ENCODE measurements at regions not wholly inside any gene's neighbourhood (a gene's known extent, or its start where the extent isn't known, plus 50 kb on each side); places are given as distances from the start of the nearest gene placed in this dataset.

DNA sequence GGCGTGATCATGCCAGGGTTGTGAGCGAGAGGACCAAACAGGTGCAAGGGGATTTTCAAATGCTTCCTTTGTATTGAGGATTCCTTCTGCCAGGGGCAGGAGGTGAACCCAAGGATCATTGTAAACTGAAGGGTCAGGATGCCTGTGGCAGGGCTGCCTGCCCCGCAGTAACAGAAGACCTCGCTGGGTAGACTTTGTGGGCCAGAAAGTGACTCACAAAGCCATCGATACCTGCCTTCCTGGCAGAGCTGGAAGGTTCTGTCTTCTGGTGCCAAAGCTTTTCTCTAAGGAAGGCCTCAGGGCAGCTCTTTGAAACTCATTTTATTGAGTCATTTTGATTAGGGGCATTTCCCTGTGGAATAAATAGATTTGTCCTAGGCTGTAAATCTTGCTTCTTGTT is 223.4 kb downstream of the ICE1 start:
- H3K4me3 ChIP-seq (ENCODE audit: low read length) = no peak overlapping the region
- peaks cover 4% of the 10 kb centered on the region for H3K4me1 ChIP-seq (ENCODE audit: control insufficient read depth, low read depth, low read length)
- H3K9me3 ChIP-seq (ENCODE audit: control insufficient read depth, low read depth, low read length) = no peaks in the 10 kb centered on the region
- H3K27ac ChIP-seq (ENCODE audit: low read length) = no peak overlapping the region
- H3K36me3 ChIP-seq (ENCODE audit: control insufficient read depth, low read depth, low read length) = no peaks in the 10 kb centered on the region
- no peak overlapping the region for H3K9ac ChIP-seq (ENCODE audit: low read length)
- no peaks in the 10 kb centered on the region for H3K27me3 ChIP-seq (ENCODE audit: control insufficient read depth, insufficient read depth, low read length)

DNA sequence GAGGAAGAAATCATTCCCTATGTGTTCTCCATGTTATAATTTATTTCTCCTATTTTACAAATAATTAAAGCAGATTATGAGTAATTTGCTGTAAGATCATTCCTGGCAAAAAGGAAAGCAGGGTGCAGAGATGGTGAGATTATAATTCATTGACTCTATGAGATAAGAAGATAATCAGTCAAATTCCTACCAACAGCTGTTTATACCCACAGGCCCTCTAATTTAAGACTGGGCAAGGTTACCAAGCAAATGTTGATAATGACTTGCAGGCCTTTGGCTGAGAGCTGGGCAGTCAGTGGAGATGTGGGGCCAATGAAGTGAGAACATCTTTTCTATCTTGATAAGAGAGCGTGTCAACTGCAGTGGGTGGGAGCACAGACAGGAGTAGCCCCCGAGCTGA is 222.7 kb downstream of the ICE1 start:
- H3K27me3 ChIP-seq (ENCODE audit: control insufficient read depth, insufficient read depth, low read length) = no peaks in the 10 kb centered on the region
- no peak overlapping the region for H3K27ac ChIP-seq (ENCODE audit: low read length)
- no peaks in the 10 kb centered on the region for H3K36me3 ChIP-seq (ENCODE audit: control insufficient read depth, low read depth, low read length)
- no peak overlapping the region for H3K9ac ChIP-seq (ENCODE audit: low read length)
- no peaks in the 10 kb centered on the region for H3K9me3 ChIP-seq (ENCODE audit: control insufficient read depth, low read depth, low read length)
- H3K4me1 ChIP-seq (ENCODE audit: control insufficient read depth, low read depth, low read length) = peaks cover 4% of the 10 kb centered on the region
- H3K4me3 ChIP-seq (ENCODE audit: low read length) = no peak overlapping the region

DNA sequence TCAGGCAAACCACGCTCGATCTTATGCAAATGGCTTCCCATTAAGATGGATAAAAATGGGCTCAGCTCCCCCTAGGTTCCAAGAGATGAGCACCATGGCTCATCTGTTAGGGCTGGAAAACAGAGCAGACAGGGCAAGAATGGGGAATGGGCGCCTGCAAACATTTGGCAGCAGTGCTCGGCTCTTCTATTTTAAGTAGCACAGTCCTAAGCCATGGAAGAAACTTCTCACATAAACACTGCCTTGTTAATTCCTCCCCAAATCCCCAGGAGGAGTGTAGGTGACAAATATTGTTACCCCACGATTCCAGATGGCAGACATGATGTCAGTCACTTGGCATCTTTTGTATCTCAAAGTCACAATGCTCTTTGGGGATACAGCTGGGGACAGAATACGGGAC is 221.8 kb downstream of the ICE1 start:
- no peaks in the 10 kb centered on the region for H3K36me3 ChIP-seq (ENCODE audit: control insufficient read depth, low read depth, low read length)
- H3K27ac ChIP-seq (ENCODE audit: low read length) = no peak overlapping the region
- H3K9me3 ChIP-seq (ENCODE audit: control insufficient read depth, low read depth, low read length) = no peaks in the 10 kb centered on the region
- H3K27me3 ChIP-seq (ENCODE audit: control insufficient read depth, insufficient read depth, low read length) = no peaks in the 10 kb centered on the region
- no peak overlapping the region for H3K4me3 ChIP-seq (ENCODE audit: low read length)
- no peak overlapping the region for H3K9ac ChIP-seq (ENCODE audit: low read length)
- H3K4me1 ChIP-seq (ENCODE audit: control insufficient read depth, low read depth, low read length) = peaks cover 4% of the 10 kb centered on the region

DNA sequence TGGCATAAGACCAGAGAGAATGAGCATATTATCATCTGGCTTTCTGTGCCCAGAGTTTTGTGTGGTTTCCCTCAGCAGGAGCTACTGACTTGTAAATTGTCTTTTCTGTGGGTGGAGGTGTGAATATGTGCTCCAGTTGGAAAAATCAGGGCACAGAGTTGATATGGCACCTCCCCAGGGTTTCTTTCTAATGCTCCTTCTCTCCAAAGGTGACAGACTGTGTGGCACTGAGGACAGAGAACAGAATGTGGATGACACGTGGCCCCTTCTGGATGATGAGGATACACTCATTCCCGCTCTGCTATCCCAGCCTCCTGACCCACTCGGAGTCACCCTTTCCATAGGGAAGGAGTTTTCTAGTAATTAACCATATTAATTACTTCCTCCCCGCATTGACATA is 221.0 kb downstream of the ICE1 start:
- no peaks in the 10 kb centered on the region for H3K36me3 ChIP-seq (ENCODE audit: control insufficient read depth, low read depth, low read length)
- no peak overlapping the region for H3K27ac ChIP-seq (ENCODE audit: low read length)
- H3K4me3 ChIP-seq (ENCODE audit: low read length) = no peak overlapping the region
- no peaks in the 10 kb centered on the region for H3K9me3 ChIP-seq (ENCODE audit: control insufficient read depth, low read depth, low read length)
- H3K27me3 ChIP-seq (ENCODE audit: control insufficient read depth, insufficient read depth, low read length) = no peaks in the 10 kb centered on the region
- H3K4me1 ChIP-seq (ENCODE audit: control insufficient read depth, low read depth, low read length) = peaks cover 4% of the 10 kb centered on the region
- no peak overlapping the region for H3K9ac ChIP-seq (ENCODE audit: low read length)

DNA sequence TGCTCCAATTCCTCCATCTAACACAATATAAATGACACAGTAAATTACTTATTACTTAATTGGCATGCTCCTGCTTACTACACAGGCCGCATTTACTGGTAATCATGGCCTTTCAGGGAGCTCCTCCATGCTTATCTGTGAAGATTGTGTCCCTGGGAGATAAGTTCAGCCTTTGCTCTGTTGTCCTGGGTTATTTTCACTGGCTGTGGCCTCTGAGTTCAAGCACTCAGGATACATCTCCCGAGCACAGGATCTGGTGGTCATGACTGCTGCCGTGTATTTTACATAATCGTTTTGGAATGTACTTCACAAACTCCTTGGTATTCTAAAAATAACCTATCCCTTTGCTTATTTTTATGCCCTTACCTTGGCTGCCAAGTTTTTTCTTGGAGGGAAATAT is 215.7 kb downstream of the ICE1 start:
- Histone ChIP-seq H3K4me1 (ENCODE audit: control insufficient read depth, low read depth, low read length) (no peaks in the 10 kb centered on the region), H3K9ac (ENCODE audit: low read length) (no peak overlapping the region), H3K27me3 (ENCODE audit: control insufficient read depth, insufficient read depth, low read length) (no peaks in the 10 kb centered on the region), H3K4me3 (ENCODE audit: low read length) (no peak overlapping the region), H3K27ac (ENCODE audit: low read length) (no peak overlapping the region), H3K36me3 (ENCODE audit: control insufficient read depth, low read depth, low read length) (no peaks in the 10 kb centered on the region), H3K9me3 (ENCODE audit: control insufficient read depth, low read depth, low read length) (no peaks in the 10 kb centered on the region)

DNA sequence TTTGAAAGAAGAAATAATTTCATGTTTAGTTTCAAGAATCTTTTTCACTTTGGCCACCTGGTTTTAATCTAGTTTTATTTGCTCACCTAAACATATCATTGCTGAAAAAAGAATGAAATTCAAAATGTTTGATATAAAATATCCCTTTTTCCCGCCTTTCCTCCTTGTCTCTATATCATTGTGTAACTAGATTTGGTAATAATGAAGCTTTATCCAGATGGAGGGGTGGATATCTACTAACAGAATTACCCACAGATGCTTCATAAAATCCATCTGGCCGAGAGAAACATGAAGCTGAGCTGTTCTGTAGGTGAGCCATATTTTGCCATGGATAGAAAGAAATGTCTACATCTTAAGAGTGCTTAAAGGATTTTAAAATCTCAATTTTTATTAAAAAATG is 214.7 kb downstream of the ICE1 start:
- Histone ChIP-seq H3K4me1 (ENCODE audit: control insufficient read depth, low read depth, low read length) (no peaks in the 10 kb centered on the region), H3K9me3 (ENCODE audit: control insufficient read depth, low read depth, low read length) (no peaks in the 10 kb centered on the region), H3K36me3 (ENCODE audit: control insufficient read depth, low read depth, low read length) (no peaks in the 10 kb centered on the region), H3K9ac (ENCODE audit: low read length) (no peak overlapping the region), H3K27ac (ENCODE audit: low read length) (no peak overlapping the region), H3K27me3 (ENCODE audit: control insufficient read depth, insufficient read depth, low read length) (no peaks in the 10 kb centered on the region), H3K4me3 (ENCODE audit: low read length) (no peak overlapping the region)

DNA sequence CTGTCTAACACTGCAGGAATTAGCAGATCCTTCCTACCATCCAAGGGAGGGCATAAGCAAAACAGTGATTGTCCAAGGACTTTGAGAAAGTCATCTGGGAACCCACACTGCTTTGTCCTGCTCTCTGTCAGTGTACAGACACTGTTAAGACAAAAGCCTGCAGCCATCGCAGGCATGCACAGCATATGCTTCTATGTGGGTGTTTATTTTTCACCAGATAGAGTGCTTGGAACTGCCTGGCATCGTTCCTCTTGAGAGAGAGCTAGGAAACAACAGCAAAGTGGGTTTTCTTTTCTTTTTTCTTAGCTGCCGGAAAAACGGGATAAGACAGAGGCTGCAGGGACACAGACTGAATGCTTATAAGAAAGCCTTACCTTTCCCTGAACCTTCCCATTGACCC is 212.3 kb downstream of the ICE1 start:
- H3K27ac ChIP-seq (ENCODE audit: low read length) = no peak overlapping the region
- no peak overlapping the region for H3K4me3 ChIP-seq (ENCODE audit: low read length)
- H3K9me3 ChIP-seq (ENCODE audit: control insufficient read depth, low read depth, low read length) = no peaks in the 10 kb centered on the region
- no peak overlapping the region for H3K9ac ChIP-seq (ENCODE audit: low read length)
- H3K27me3 ChIP-seq (ENCODE audit: control insufficient read depth, insufficient read depth, low read length) = no peaks in the 10 kb centered on the region
- H3K4me1 ChIP-seq (ENCODE audit: control insufficient read depth, low read depth, low read length) = no peaks in the 10 kb centered on the region
- no peaks in the 10 kb centered on the region for H3K36me3 ChIP-seq (ENCODE audit: control insufficient read depth, low read depth, low read length)

DNA sequence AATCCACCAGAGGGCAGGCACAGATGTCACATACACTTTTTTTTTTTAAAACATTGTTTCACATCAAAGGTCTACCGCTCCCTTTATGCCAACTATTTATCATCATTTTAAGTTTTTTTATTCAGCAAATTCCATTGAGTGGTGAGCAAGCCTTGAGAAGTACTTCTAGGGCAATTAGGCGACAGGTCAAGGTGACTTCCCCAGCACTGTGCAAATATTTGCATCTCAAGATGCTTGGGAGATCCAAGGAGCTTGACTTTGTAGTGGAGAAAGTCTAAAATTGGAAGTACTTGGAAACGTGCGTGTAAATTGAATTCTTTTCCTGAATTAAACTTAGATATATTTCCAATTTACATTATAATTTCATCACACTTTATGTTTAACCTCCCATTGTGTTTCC is 211.1 kb downstream of the ICE1 start:
- no peak overlapping the region for H3K4me3 ChIP-seq (ENCODE audit: low read length)

DNA sequence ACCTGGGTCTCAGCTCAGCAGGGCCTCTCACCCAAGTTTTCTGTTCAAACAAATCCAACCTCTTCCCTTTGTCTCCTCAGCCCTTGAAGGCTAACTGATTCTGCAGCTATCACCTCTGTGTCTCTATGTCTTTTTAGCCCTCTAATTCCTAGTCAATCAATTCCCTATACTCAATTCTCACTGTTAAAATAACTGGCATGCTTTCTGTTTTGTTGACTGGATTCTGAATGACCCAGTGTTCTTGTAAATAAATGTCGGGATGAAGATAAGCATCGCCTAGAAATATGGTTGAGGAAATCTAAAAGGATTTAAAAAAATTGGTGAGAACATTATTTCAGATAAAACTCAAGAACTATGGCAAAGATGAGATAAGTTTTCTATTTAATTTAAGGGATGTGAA is 210.2 kb downstream of the ICE1 start:
- Histone ChIP-seq H3K4me3 (ENCODE audit: low read length) (no peak overlapping the region), H3K9ac (ENCODE audit: low read length) (no peak overlapping the region), H3K27me3 (ENCODE audit: control insufficient read depth, insufficient read depth, low read length) (no peaks in the 10 kb centered on the region), H3K36me3 (ENCODE audit: control insufficient read depth, low read depth, low read length) (no peaks in the 10 kb centered on the region), H3K9me3 (ENCODE audit: control insufficient read depth, low read depth, low read length) (no peaks in the 10 kb centered on the region), H3K4me1 (ENCODE audit: control insufficient read depth, low read depth, low read length) (no peaks in the 10 kb centered on the region), H3K27ac (ENCODE audit: low read length) (no peak overlapping the region)

More for the DNA sequence above, 211.1 kb downstream of the ICE1 start:
- H3K36me3 ChIP-seq (ENCODE audit: control insufficient read depth, low read depth, low read length) = no peaks in the 10 kb centered on the region
- no peak overlapping the region for H3K9ac ChIP-seq (ENCODE audit: low read length)
- H3K27me3 ChIP-seq (ENCODE audit: control insufficient read depth, insufficient read depth, low read length) = no peaks in the 10 kb centered on the region
- H3K27ac ChIP-seq (ENCODE audit: low read length) = no peak overlapping the region
- no peaks in the 10 kb centered on the region for H3K9me3 ChIP-seq (ENCODE audit: control insufficient read depth, low read depth, low read length)
- no peaks in the 10 kb centered on the region for H3K4me1 ChIP-seq (ENCODE audit: control insufficient read depth, low read depth, low read length)

DNA sequence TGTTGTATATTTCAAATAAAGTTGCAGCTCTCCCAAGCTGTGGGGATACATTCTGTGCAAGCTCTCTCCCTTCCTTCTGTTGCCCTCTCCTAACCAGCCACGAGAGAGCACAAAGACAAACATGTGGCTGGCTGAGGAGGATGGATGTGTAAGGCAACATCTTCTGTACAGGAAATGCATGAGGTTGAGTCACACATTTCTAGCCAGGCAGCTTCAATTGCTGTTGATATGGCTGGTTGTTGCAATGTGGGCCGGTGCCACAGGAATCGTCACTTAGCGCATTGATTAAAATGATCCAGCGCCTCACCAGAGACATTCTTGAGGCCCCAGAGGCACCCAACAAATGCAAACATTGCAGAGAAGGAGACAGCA is 207.1 kb downstream of the ICE1 start:
- Histone ChIP-seq H3K4me3 (ENCODE audit: low read length) (no peak overlapping the region), H3K27me3 (ENCODE audit: control insufficient read depth, insufficient read depth, low read length) (no peaks in the 10 kb centered on the region), H3K9me3 (ENCODE audit: control insufficient read depth, low read depth, low read length) (peaks cover under 1% of the 10 kb centered on the region), H3K4me1 (ENCODE audit: control insufficient read depth, low read depth, low read length) (no peaks in the 10 kb centered on the region), H3K27ac (ENCODE audit: low read length) (no peak overlapping the region), H3K9ac (ENCODE audit: low read length) (no peak overlapping the region), H3K36me3 (ENCODE audit: control insufficient read depth, low read depth, low read length) (no peaks in the 10 kb centered on the region)

DNA sequence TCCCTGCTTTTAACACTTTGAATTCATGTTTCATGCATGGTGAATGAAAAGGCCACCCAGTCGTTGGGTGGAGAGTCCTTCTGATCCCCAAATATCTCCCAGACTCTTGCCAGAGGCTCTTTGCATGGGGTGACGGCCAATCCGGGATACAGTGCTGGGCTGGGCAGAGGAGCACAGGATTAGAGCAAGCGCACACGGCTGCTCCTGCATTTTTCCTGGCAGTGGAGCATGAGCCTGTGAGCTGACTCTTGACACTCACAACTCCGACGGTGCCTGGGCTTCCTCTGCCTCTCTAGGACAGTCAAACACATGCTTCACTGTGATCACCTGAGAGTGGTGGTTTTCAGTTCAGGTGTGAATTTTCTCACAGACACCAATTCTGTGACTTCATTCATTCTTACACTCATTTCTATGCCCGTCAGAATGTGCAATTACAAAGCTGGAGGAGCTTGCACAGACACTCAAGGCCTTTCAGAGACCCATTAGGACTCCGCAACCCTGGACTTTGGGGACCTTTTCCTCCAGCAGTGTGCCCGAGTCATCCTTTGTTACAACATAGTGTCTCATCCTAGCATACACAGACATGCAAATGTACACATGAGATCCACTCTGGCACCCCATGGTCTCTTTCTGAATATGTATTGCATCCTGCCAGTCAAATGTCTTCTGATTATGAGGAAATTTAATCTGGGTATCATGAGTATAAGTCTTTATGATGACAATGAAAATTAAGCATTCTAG is 206.6 kb downstream of the ICE1 start:
- Histone ChIP-seq H3K9ac (ENCODE audit: low read length) (no peak overlapping the region), H3K9me3 (ENCODE audit: control insufficient read depth, low read depth, low read length) (peaks cover 6% of the 10 kb centered on the region), H3K36me3 (ENCODE audit: control insufficient read depth, low read depth, low read length) (no peaks in the 10 kb centered on the region), H3K4me3 (ENCODE audit: low read length) (no peak overlapping the region), H3K27me3 (ENCODE audit: control insufficient read depth, insufficient read depth, low read length) (no peaks in the 10 kb centered on the region), H3K4me1 (ENCODE audit: control insufficient read depth, low read depth, low read length) (no peaks in the 10 kb centered on the region), H3K27ac (ENCODE audit: low read length) (no peak overlapping the region)

DNA sequence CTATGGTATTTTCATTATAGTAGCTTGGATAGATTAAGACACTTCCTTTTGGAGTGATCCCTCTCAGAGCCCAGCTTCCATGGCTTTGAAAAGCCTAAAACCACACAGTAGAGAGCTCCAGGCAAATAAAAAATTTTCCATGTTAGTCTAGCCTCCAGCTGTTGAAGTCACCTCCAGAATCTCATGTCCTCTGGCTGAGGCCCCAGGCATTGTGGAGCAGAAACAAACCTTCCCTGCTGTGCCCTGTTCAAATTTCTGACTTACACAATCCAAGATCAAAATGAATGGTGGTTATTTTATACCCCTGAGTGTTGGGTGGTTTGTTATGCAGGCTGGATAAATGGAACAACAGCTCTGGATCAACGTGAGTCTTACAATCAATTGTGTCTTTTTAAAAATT is 203.9 kb downstream of the ICE1 start:
- H3K27ac ChIP-seq (ENCODE audit: low read length) = no peak overlapping the region
- no peaks in the 10 kb centered on the region for H3K36me3 ChIP-seq (ENCODE audit: control insufficient read depth, low read depth, low read length)
- H3K9me3 ChIP-seq (ENCODE audit: control insufficient read depth, low read depth, low read length) = peaks cover 20% of the 10 kb centered on the region
- H3K9ac ChIP-seq (ENCODE audit: low read length) = no peak overlapping the region
- no peaks in the 10 kb centered on the region for H3K27me3 ChIP-seq (ENCODE audit: control insufficient read depth, insufficient read depth, low read length)
- H3K4me1 ChIP-seq (ENCODE audit: control insufficient read depth, low read depth, low read length) = no peaks in the 10 kb centered on the region
- H3K4me3 ChIP-seq (ENCODE audit: low read length) = no peak overlapping the region
